Tibial nerve (tissue), 4 donors: ENCODE measurements at regions not wholly inside any gene's neighbourhood (a gene's known extent, or its start where the extent isn't known, plus 50 kb on each side); places are given as distances from the start of the nearest gene placed in this dataset.

ENCODE experiments used
- DNase-seq, 2 donors: peaks; one replicate each; pipeline ENCODE4 v3.0.0-alpha.2; 2019; ENCODE audit warnings: low spot score in 2 of 2
- H3K27ac ChIP-seq, 4 donors: fragments of 200-600 bp; sonication (generic) in 3 of 4; one replicate each; pipeline ENCODE4 v1.5.1; 2017 to 2019; ENCODE audit warnings: mild to moderate bottlenecking in 1 of 4
- H3K27me3 ChIP-seq, 2 donors: fragments of 200-600 bp; sonication (generic) in 1 of 2; one replicate each; pipeline versions ENCODE4 v1.5.1 to v1.6.0; 2017 to 2019
- H3K36me3 ChIP-seq, 3 donors: fragments of 200-600 bp; sonication (generic); one replicate each; pipeline ENCODE4 v1.5.1; 2018 to 2019
- H3K4me1 ChIP-seq, 4 donors: fragments of 200-600 bp; sonication (generic) in 3 of 4; one replicate each; pipeline ENCODE4 v1.5.1; 2017 to 2019
- H3K4me3 ChIP-seq, 4 donors: fragments of 200-600 bp; sonication (generic) in 3 of 4; one replicate each; pipeline ENCODE4 v1.5.1; 2017 to 2019; ENCODE audit warnings: mild to moderate bottlenecking in 1 of 4, moderate library complexity in 1 of 4
- H3K9me3 ChIP-seq, 4 donors: fragments of 200-600 bp; sonication (generic) in 3 of 4; one replicate each; pipeline ENCODE4 v1.5.1; 2017 to 2019
- CTCF ChIP-seq, 5 experiments: fragments of 200-600 bp in 3 of 5; fragments of 450-650 bp in 2 of 5; sonication (generic) in 3 of 5; IDR thresholded peaks; one replicate each; pipeline ENCODE4 v1.5.1; 2016 to 2019; ENCODE audit warnings: antibody characterized with exemption in 5 of 5, mild to moderate bottlenecking in 3 of 5, moderate library complexity in 2 of 5
- EP300 ChIP-seq, 2 donors: sonication (generic); formaldehyde crosslinking; IDR thresholded peaks; one replicate each; pipeline ENCODE4 v1.6.1; 2017; ENCODE audit warnings: antibody characterized with exemption in 2 of 2, mild to moderate bottlenecking in 1 of 2
- POLR2A ChIP-seq, 2 donors: fragments of 450-650 bp; IDR thresholded peaks; one replicate each; pipeline ENCODE4 v1.6.1; 2017; ENCODE audit warnings: antibody characterized with exemption in 2 of 2, mild to moderate bottlenecking in 2 of 2, moderate library complexity in 2 of 2
- WGBS, 2 donors: methylation state at CpG; one replicate each; pipeline ENCODE4 v1.1.5; 2018; 5-methylcytosine and 5-hydroxymethylcytosine counted together

GRCh38 chr2:190765386-190766173, 115.0 kb upstream of the GLS start:
- no peak overlapping the region for H3K4me3 ChIP-seq
- 77 to 82% methylated on average over 7 of the region's 7 CpGs for WGBS, 2 donors
- no peaks in the 10 kb centered on the region for H3K27me3 ChIP-seq
- H3K27ac ChIP-seq, result no peak overlapping the region
- no peaks in the 10 kb centered on the region for H3K9me3 ChIP-seq
- no peaks in the 10 kb centered on the region for H3K4me1 ChIP-seq
- no peak for DNase-seq
- no peak for TF ChIP-seq POLR2A (IDR thresholded peaks at IDR 0.05)
- no peak for TF ChIP-seq EP300 (IDR thresholded peaks at IDR 0.05)
- TF ChIP-seq CTCF (IDR thresholded peaks at IDR 0.05), result no peak
- no peaks in the 10 kb centered on the region for H3K36me3 ChIP-seq

- TF ChIP-seq CTCF (IDR thresholded peaks at IDR 0.05), result no peak
- no peak for TF ChIP-seq EP300 (IDR thresholded peaks at IDR 0.05)
- TF ChIP-seq POLR2A (IDR thresholded peaks at IDR 0.05), result no peak
- no peak for DNase-seq
- Histone ChIP-seq H3K9me3 (no peaks in the 10 kb centered on the region), H3K4me1 (no peaks in the 10 kb centered on the region), H3K27ac (no peak overlapping the region), H3K36me3 (no peaks in the 10 kb centered on the region), H3K4me3 (no peak overlapping the region), H3K27me3 (no peaks in the 10 kb centered on the region)
- 92 to 95% methylated on average over 3 of the region's 3 CpGs for WGBS, 2 donors
Measured at GRCh38 chr2:190766174-190766572, 114.4 kb upstream of the GLS start.

GRCh38 chr2:190766595-190766994, 114.0 kb upstream of the GLS start:
- H3K4me3 ChIP-seq, result no peak overlapping the region
- no peak for DNase-seq
- no peaks in the 10 kb centered on the region for H3K9me3 ChIP-seq
- no peaks in the 10 kb centered on the region for H3K4me1 ChIP-seq
- TF ChIP-seq CTCF (IDR thresholded peaks at IDR 0.05), result no peak
- TF ChIP-seq EP300 (IDR thresholded peaks at IDR 0.05), result no peak
- TF ChIP-seq POLR2A (IDR thresholded peaks at IDR 0.05), result no peak
- H3K27ac ChIP-seq, result no peak overlapping the region
- no peaks in the 10 kb centered on the region for H3K27me3 ChIP-seq
- WGBS, 2 donors, result 43 to 58% methylated on average over 2 of the region's 2 CpGs
- H3K36me3 ChIP-seq, result no peaks in the 10 kb centered on the region

GRCh38 chr2:190767821-190768220, 112.8 kb upstream of the GLS start:
- Histone ChIP-seq H3K36me3 (no peaks in the 10 kb centered on the region), H3K4me1 (no peaks in the 10 kb centered on the region), H3K27me3 (no peaks in the 10 kb centered on the region), H3K9me3 (no peaks in the 10 kb centered on the region), H3K27ac (no peak overlapping the region), H3K4me3 (no peak overlapping the region)
- WGBS, 2 donors, result 29 to 50% methylated on average over 3 of the region's 3 CpGs
- TF ChIP-seq EP300 (IDR thresholded peaks at IDR 0.05) (no peak), CTCF (IDR thresholded peaks at IDR 0.05) (no peak), POLR2A (IDR thresholded peaks at IDR 0.05) (no peak)
- DNase-seq, result no peak

GRCh38 chr2:190769258-190769657, 111.4 kb upstream of the GLS start:
- Histone ChIP-seq H3K27ac (no peak overlapping the region), H3K36me3 (no peaks in the 10 kb centered on the region), H3K4me1 (no peaks in the 10 kb centered on the region), H3K27me3 (no peaks in the 10 kb centered on the region), H3K4me3 (no peak overlapping the region), H3K9me3 (no peaks in the 10 kb centered on the region)
- DNase-seq, result no peak
- no peak for TF ChIP-seq POLR2A (IDR thresholded peaks at IDR 0.05)
- no peak for TF ChIP-seq EP300 (IDR thresholded peaks at IDR 0.05)
- no peak for TF ChIP-seq CTCF (IDR thresholded peaks at IDR 0.05)
